Transverse colon (tissue), 4 donors: ENCODE measurements at regions not wholly inside any gene's neighbourhood (a gene's known extent, or its start where the extent isn't known, plus 50 kb on each side); places are given as distances from the start of the nearest gene placed in this dataset.

Experiments used
- DNase-seq: peaks from one replicate; pipeline ENCODE4 v3.0.0-alpha.2; 2019
- H3K27ac ChIP-seq, 4 donors: fragments of 200-600 bp; sonication (generic); 2 replicates each; pipeline ENCODE4 v1.5.1; 2016 to 2018; ENCODE audit warnings: inconsistent platforms in 4 of 4
- H3K27me3 ChIP-seq: fragments of 200-600 bp; sonication (generic); 2 replicates; pipeline ENCODE4 v1.5.1; 2017; ENCODE audit warnings: inconsistent platforms
- H3K36me3 ChIP-seq, 4 donors: fragments of 200-600 bp; sonication (generic); 2 replicates each; pipeline ENCODE4 v1.5.1; 2017 to 2019; ENCODE audit warnings: inconsistent platforms in 4 of 4
- H3K4me1 ChIP-seq, 4 donors: fragments of 200-600 bp; sonication (generic); 2 replicates each; pipeline ENCODE4 v1.5.1; 2017 to 2020; ENCODE audit warnings: inconsistent platforms in 4 of 4
- H3K4me3 ChIP-seq, 4 donors: fragments of 200-600 bp; sonication (generic); 1 replicate in 1 of 4; 2 replicates in 3 of 4; pipeline versions ENCODE4 v1.5.1 to v1.6.1; 2017 to 2019; ENCODE audit warnings: inconsistent platforms in 4 of 4
- H3K9me3 ChIP-seq, 2 donors: fragments of 200-600 bp; sonication (generic); 2 replicates each; pipeline ENCODE4 v1.5.1; 2017 to 2019; ENCODE audit warnings: inconsistent platforms in 2 of 2
- EP300 ChIP-seq: sonication (generic); formaldehyde crosslinking; IDR thresholded peaks from one replicate; pipeline ENCODE4 v1.6.1; 2017; ENCODE audit warnings: antibody characterized with exemption, low read depth
- POLR2A ChIP-seq: fragments of 450-650 bp; IDR thresholded peaks from one replicate; pipeline ENCODE4 v1.6.1; 2016; ENCODE audit warnings: antibody characterized with exemption, mild to moderate bottlenecking, moderate library complexity
- POLR2AphosphoS5 ChIP-seq, 3 donors: sonication (generic); formaldehyde crosslinking; IDR thresholded peaks; one replicate each; pipeline ENCODE4 v1.6.1; 2016; ENCODE audit warnings: antibody characterized with exemption in 3 of 3
- WGBS, 2 donors: methylation state at CpG; one replicate each; pipeline ENCODE4 v1.1.5; 2018; ENCODE audit warnings: low coverage in 1 of 2; 5-methylcytosine and 5-hydroxymethylcytosine counted together
- in situ Hi-C, 4 donors: fragments of 200-750 bp; cut with MboI; loops; one replicate each; pipeline versions ENCODE4 v1.15.0 to v1.15.1; 2017; ENCODE audit warnings: low sequenced_read_pairs in 3 of 4, low pct_ligation_motif_present in 1 of 4, low pct_unique_long_range_greater_than_20kb in 1 of 4
- intact Hi-C: fragments of 100-400 bp; cut with DNase I; formaldehyde crosslinking; loops from one replicate; pipeline ENCODE4 v1.15.1; 2023; ENCODE audit warnings: low total_unique reads
- TF ChIP-seq, protein P1 (sequence below), 5 experiments: fragments of 200-600 bp in 3 of 5; fragments of 450-650 bp in 2 of 5; sonication (generic) in 3 of 5; IDR thresholded peaks; 1 replicate in 2 of 5; 2 replicates in 3 of 5; pipeline ENCODE4 v1.5.1; 2016 to 2017; ENCODE audit warnings: antibody characterized with exemption in 5 of 5, inconsistent platforms in 3 of 5, mild to moderate bottlenecking in 2 of 5, moderate library complexity in 1 of 5

DNA sequence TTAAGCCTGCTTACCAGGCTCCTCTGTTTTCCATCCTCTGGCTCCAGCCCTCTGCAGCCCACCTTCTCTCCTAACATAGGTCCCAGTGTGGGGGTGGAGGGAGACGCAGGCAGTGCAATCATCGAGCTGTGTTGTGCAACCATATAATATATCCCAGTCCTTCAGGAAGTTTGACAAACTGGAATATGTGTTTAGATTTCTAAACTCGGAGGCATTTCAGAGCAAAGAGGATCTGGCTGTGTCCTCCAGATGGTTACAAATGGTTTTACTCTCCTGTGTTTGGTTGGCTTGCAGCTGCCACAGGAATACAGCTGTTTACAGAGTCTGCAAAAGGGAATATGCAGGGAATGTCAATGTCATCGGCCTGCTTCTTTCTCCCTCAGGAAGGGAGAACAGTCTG is 195.3 kb upstream of the LNX1 start:
- 73% methylated on average over 4 of the region's 4 CpGs; no CpG with 5 or more reads in 1 of the 2 donors for WGBS, 2 donors
- H3K27ac ChIP-seq: peak overlapping the region; percentile 42 to 49 (median 46)
- in situ Hi-C loops: no loop called here
- H3K36me3 ChIP-seq: no peaks in the 10 kb centered on the region
- TF ChIP-seq, protein P1, sequence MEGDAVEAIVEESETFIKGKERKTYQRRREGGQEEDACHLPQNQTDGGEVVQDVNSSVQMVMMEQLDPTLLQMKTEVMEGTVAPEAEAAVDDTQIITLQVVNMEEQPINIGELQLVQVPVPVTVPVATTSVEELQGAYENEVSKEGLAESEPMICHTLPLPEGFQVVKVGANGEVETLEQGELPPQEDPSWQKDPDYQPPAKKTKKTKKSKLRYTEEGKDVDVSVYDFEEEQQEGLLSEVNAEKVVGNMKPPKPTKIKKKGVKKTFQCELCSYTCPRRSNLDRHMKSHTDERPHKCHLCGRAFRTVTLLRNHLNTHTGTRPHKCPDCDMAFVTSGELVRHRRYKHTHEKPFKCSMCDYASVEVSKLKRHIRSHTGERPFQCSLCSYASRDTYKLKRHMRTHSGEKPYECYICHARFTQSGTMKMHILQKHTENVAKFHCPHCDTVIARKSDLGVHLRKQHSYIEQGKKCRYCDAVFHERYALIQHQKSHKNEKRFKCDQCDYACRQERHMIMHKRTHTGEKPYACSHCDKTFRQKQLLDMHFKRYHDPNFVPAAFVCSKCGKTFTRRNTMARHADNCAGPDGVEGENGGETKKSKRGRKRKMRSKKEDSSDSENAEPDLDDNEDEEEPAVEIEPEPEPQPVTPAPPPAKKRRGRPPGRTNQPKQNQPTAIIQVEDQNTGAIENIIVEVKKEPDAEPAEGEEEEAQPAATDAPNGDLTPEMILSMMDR (IDR thresholded peaks at IDR 0.05): no peak
- TF ChIP-seq EP300 (no peak), POLR2A (no peak), POLR2AphosphoS5 (IDR thresholded peaks at IDR 0.05) (peak; percentile 34 to 82 (median 67))
- intact Hi-C loops: no loop called here
- H3K9me3 ChIP-seq: no peaks in the 10 kb centered on the region
- peaks cover 0 to 4% (median 1%) of the 10 kb centered on the region in 4 donors for H3K4me1 ChIP-seq
- DNase-seq: peak; percentile 13
- H3K4me3 ChIP-seq: no peak overlapping the region
- H3K27me3 ChIP-seq: no peaks in the 10 kb centered on the region

DNA sequence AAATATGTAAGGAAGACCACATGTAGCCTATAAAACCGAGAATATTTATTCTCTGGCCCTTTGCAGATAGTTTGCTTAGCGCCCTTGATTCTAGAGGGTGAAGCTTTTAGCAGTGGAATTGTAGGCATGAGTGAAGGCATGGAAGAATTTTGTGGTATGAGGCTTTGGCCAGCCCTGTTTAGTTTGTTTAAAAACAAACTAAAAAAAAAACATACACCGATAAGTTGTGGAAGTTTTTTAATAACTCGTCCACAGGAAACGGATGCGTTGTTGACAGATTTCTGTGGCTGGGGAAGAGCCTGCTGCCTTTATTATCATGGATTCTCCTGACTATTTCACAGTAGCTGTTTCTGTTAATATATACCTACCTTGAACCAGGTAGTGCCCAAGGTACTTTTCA is 194.7 kb upstream of the LNX1 start:
- H3K36me3 ChIP-seq: no peaks in the 10 kb centered on the region
- no peak overlapping the region for H3K4me3 ChIP-seq
- TF ChIP-seq POLR2A: no peak
- TF ChIP-seq, protein P1 (IDR thresholded peaks at IDR 0.05): no peak
- no peak for TF ChIP-seq EP300
- no peak for TF ChIP-seq POLR2AphosphoS5 (IDR thresholded peaks at IDR 0.05)
- H3K4me1 ChIP-seq: peaks cover 0 to 4% (median 1%) of the 10 kb centered on the region in 4 donors
- H3K9me3 ChIP-seq: no peaks in the 10 kb centered on the region
- intact Hi-C loops (no loop called here), in situ Hi-C loops (no loop called here)
- no peak for DNase-seq
- H3K27ac ChIP-seq: peak overlapping the region in 3 of 4 donors; percentile 24 to 49 (median 48)
- no peaks in the 10 kb centered on the region for H3K27me3 ChIP-seq
- WGBS, 2 donors: 71 to 80% methylated on average over 6 of the region's 6 CpGs

DNA sequence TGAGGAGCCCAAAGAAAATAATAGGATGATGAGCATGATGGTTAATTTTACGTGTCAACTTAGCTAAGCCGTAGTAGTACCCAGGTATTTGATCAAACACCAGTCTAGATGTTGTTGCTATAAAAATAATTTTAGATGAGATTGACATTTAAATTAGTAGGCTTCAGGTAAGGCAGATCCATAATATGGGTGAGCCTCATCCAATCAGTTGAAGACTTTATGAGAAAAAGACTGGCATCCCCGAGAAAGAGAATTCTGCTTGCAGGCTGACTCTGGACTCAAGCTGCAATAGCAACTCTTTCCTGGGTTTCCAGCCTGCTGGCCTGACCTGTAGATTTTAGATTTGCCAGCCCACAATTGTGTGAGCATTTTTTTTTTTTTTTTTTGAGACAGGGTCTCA is 192.8 kb upstream of the LNX1 start:
- no peaks in the 10 kb centered on the region for H3K9me3 ChIP-seq
- DNase-seq: no peak
- H3K4me1 ChIP-seq: peaks cover 0 to 4% (median 1%) of the 10 kb centered on the region in 4 donors
- no peaks in the 10 kb centered on the region for H3K27me3 ChIP-seq
- H3K36me3 ChIP-seq: no peaks in the 10 kb centered on the region
- no peak for TF ChIP-seq POLR2AphosphoS5 (IDR thresholded peaks at IDR 0.05)
- TF ChIP-seq, protein P1 (IDR thresholded peaks at IDR 0.05): no peak
- no peak for TF ChIP-seq POLR2A
- TF ChIP-seq EP300: no peak
- in situ Hi-C loops (no loop called here), intact Hi-C loops (no loop called here)
- no peak overlapping the region for H3K4me3 ChIP-seq
- H3K27ac ChIP-seq: no peak overlapping the region
- 97 to 100% methylated on average over 3 of the region's 3 CpGs for WGBS, 2 donors

DNA sequence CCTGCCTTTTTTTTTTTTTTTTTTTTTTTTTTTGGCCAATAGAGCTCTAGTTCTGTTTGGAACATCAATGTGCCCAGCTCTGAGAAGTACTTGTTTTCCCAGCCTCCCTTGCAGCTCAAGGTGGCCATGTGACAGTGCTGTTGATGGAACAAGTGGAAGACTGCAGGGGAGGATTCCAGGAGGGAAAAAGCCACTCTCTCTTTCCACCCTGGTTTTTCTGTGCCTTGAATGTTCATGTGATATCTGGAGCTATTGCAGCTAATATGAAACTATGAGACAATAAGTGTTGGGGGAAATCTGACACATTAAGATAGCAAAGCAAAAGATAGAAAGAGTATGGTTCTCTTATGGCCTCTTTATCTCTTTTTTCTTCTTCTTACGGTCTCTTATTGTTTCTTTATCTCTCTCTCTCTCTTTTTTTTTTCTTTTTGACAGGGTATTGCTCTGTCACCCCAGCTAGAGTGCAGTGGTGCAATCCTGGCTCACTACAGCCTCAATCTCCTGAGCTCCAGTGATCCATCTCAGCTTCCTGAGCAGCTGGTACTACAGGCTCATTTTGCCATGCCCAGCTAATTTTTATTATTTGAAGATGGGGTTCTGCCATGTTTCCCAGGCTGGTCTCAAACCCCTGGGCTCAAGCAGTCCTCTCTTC is 192.0 kb upstream of the LNX1 start:
- no peak overlapping the region for H3K27ac ChIP-seq
- no peaks in the 10 kb centered on the region for H3K9me3 ChIP-seq
- H3K36me3 ChIP-seq: no peaks in the 10 kb centered on the region
- TF ChIP-seq, protein P1 (IDR thresholded peaks at IDR 0.05): no peak
- TF ChIP-seq POLR2A (no peak), POLR2AphosphoS5 (IDR thresholded peaks at IDR 0.05) (no peak), EP300 (no peak)
- intact Hi-C loops (no loop called here), in situ Hi-C loops (no loop called here)
- H3K4me1 ChIP-seq: peaks cover 0 to 4% (median 1%) of the 10 kb centered on the region in 4 donors
- no peak for DNase-seq
- 0 to 80% methylated on average over 1 of the region's 1 CpG for WGBS, 2 donors
- no peaks in the 10 kb centered on the region for H3K27me3 ChIP-seq
- no peak overlapping the region for H3K4me3 ChIP-seq
